ENCODE measurements at regions not wholly inside any gene's neighbourhood (a gene's known extent, or its start where the extent isn't known, plus 50 kb on each side); places are given as distances from the start of the nearest gene placed in this dataset.

GRCh38 chr2:57119141-57119540 is 927.5 kb upstream of the VRK2 start:
- H3K4me3 ChIP-seq (ENCODE audit: low read depth, low read length): no peak overlapping the region
- TF ChIP-seq, protein P1, sequence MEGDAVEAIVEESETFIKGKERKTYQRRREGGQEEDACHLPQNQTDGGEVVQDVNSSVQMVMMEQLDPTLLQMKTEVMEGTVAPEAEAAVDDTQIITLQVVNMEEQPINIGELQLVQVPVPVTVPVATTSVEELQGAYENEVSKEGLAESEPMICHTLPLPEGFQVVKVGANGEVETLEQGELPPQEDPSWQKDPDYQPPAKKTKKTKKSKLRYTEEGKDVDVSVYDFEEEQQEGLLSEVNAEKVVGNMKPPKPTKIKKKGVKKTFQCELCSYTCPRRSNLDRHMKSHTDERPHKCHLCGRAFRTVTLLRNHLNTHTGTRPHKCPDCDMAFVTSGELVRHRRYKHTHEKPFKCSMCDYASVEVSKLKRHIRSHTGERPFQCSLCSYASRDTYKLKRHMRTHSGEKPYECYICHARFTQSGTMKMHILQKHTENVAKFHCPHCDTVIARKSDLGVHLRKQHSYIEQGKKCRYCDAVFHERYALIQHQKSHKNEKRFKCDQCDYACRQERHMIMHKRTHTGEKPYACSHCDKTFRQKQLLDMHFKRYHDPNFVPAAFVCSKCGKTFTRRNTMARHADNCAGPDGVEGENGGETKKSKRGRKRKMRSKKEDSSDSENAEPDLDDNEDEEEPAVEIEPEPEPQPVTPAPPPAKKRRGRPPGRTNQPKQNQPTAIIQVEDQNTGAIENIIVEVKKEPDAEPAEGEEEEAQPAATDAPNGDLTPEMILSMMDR (IDR thresholded peaks at IDR 0.05; ENCODE audit: low read depth, low read length): no peak

DNA sequence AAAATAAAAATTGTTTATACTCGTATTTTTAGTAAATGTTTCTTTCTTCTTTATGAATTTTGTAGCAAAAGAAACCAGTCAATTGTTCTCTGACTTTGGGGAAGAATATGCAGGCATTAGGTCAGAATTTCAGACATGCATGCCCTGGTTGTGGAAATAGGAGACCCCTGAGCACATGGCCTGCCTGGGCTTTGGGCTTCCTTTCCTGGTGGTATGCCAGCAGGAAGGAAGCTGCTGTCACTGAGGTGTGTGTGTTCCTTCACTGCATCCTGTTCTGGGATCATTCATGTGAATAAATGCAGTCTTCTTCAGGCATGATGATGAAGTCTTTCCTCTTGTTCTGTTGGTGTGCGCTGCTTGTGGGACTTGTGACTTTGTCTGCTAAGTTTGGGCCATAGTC is 920.2 kb upstream of the VRK2 start:
- no peak overlapping the region for H3K4me3 ChIP-seq (ENCODE audit: low read depth, low read length)
- TF ChIP-seq, protein P1 (IDR thresholded peaks at IDR 0.05; ENCODE audit: low read depth, low read length): no peak

DNA sequence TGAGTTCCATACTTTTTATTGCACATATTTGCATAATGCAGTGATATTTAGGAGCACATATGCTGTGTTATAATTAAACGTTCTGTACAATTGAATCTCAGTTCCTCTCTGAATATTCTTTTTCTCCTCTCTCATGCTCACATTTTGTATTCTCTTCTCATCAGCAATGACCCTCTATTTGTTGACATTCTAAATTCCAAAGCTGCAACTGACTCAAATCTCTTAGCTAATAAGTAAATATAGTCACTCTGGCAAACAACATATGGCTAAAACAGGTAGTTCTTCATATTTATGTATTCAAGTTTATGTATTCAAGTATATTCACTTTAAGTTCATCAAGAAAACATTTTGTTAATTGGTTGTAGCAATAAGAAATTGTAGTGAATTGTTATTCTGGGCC is 907.4 kb upstream of the VRK2 start:
- TF ChIP-seq, protein P1 (IDR thresholded peaks at IDR 0.05; ENCODE audit: low read depth, low read length): no peak
- H3K4me3 ChIP-seq (ENCODE audit: low read depth, low read length): no peak overlapping the region

GRCh38 chr2:57141269-57141668 is 905.3 kb upstream of the VRK2 start:
- H3K4me3 ChIP-seq (ENCODE audit: low read depth, low read length): no peak overlapping the region
- TF ChIP-seq, protein P1 (IDR thresholded peaks at IDR 0.05; ENCODE audit: low read depth, low read length): no peak

GRCh38 chr2:57146951-57147350 is 899.7 kb upstream of the VRK2 start:
- TF ChIP-seq, protein P1 (IDR thresholded peaks at IDR 0.05; ENCODE audit: low read depth, low read length): no peak
- H3K4me3 ChIP-seq (ENCODE audit: low read depth, low read length): no peak overlapping the region

GRCh38 chr2:57156231-57156924 is 890.2 kb upstream of the VRK2 start:
- no peak overlapping the region for H3K4me3 ChIP-seq (ENCODE audit: low read depth, low read length)

GRCh38 chr2:57160976-57161375 is 885.6 kb upstream of the VRK2 start:
- no peak overlapping the region for H3K4me3 ChIP-seq (ENCODE audit: low read depth, low read length)
- TF ChIP-seq, protein P1 (IDR thresholded peaks at IDR 0.05; ENCODE audit: low read depth, low read length): no peak

More at GRCh38 chr2:57156231-57156924, 890.2 kb upstream of the VRK2 start:
- TF ChIP-seq, protein P1 (IDR thresholded peaks at IDR 0.05; ENCODE audit: low read depth, low read length): no peak
